GM23338 (cell line): ENCODE measurements at regions not wholly inside any gene's neighbourhood (a gene's known extent, or its start where the extent isn't known, plus 50 kb on each side); places are given as distances from the start of the nearest gene placed in this dataset.

Experiments used
- ATAC-seq: fragments of 200-7000 bp; cut with Tn5 transposase; 3 replicates; pipeline ENCODE4 v1.9.1; 2020
- DNase-seq: peaks from one replicate; pipeline ENCODE4 v3.0.0-alpha.2; 2015; ENCODE audit warnings: low spot score
- H2AFZ ChIP-seq: fragments of 200-600 bp; sonication (generic); 2 replicates; pipeline ENCODE4 v1.8.0; 2016; ENCODE audit warnings: antibody characterized with exemption, mild to moderate bottlenecking, moderate library complexity
- H3F3A ChIP-seq: fragments of 200-600 bp; sonication (generic); replicated peaks from 2 replicates; pipeline ENCODE4 v1.8.0; 2017; ENCODE audit warnings: antibody characterized with exemption, mixed run types, low read depth
- H3K27ac ChIP-seq: fragments of 200-600 bp; sonication (generic); 2 replicates; pipeline ENCODE4 v1.6.1; 2016; ENCODE audit warnings: low read depth
- H3K27me3 ChIP-seq: fragments of 200-600 bp; sonication (generic); 2 replicates; pipeline ENCODE4 v1.8.0; 2016; ENCODE audit warnings: mild to moderate bottlenecking, mixed run types, moderate library complexity; ENCODE audit not compliant: insufficient read depth
- H3K36me3 ChIP-seq: fragments of 200-600 bp; sonication (generic); 2 replicates; pipeline ENCODE4 v1.8.0; 2016; ENCODE audit warnings: mild to moderate bottlenecking; ENCODE audit not compliant: insufficient read depth
- H3K4me1 ChIP-seq: fragments of 200-600 bp; sonication (generic); 2 replicates; pipeline ENCODE4 v1.8.0; 2016; ENCODE audit warnings: mild to moderate bottlenecking, moderate library complexity; ENCODE audit not compliant: insufficient read depth
- H3K4me2 ChIP-seq: fragments of 200-600 bp; sonication (generic); 2 replicates; pipeline ENCODE4 v1.7.1; 2017; ENCODE audit warnings: mixed run types
- H3K4me3 ChIP-seq: fragments of 200-600 bp; sonication (generic); 2 replicates; pipeline ENCODE4 v1.6.1; 2016; ENCODE audit warnings: mixed run types
- H3K79me2 ChIP-seq: fragments of 200-600 bp; sonication (generic); replicated peaks from 2 replicates; pipeline ENCODE4 v1.8.0; 2017; ENCODE audit warnings: mild to moderate bottlenecking; ENCODE audit not compliant: insufficient read depth
- H3K9me2 ChIP-seq: fragments of 200-600 bp; sonication (generic); 2 replicates; pipeline ENCODE4 v1.8.0; 2017; ENCODE audit not compliant: insufficient read depth
- H4K20me1 ChIP-seq: fragments of 200-600 bp; sonication (generic); replicated peaks from 2 replicates; pipeline ENCODE4 v1.8.0; 2017; ENCODE audit warnings: mild to moderate bottlenecking; ENCODE audit not compliant: insufficient read depth
- H3K27ac Mint-ChIP-seq: 2 replicates; pipeline ENCODE4 v1.8.0; 2020; ENCODE audit warnings: inconsistent platforms, mild to moderate bottlenecking, moderate library complexity, mixed read lengths
- H3K27me3 Mint-ChIP-seq: 3 replicates; pipeline ENCODE4 v1.8.0; 2022; ENCODE audit warnings: low read depth, mild to moderate bottlenecking, moderate library complexity, mixed read lengths, inconsistent platforms; ENCODE audit not compliant: insufficient read depth, poor library complexity
- H3K36me3 Mint-ChIP-seq: 3 replicates; pipeline ENCODE4 v1.8.0; 2021; ENCODE audit warnings: low read depth, mild to moderate bottlenecking, inconsistent platforms, moderate library complexity, mixed read lengths
- H3K4me1 Mint-ChIP-seq: 3 replicates; pipeline ENCODE4 v1.8.0; 2020; ENCODE audit warnings: mild to moderate bottlenecking, inconsistent platforms, mixed read lengths
- H3K4me3 Mint-ChIP-seq: 3 replicates; pipeline ENCODE4 v1.8.0; 2021; ENCODE audit warnings: moderate library complexity, mild to moderate bottlenecking, inconsistent platforms, mixed read lengths
- H3K9me3 Mint-ChIP-seq: 3 replicates; pipeline ENCODE4 v1.8.0; 2020; ENCODE audit warnings: moderate library complexity, mild to moderate bottlenecking, inconsistent platforms, mixed read lengths
- CREB1 ChIP-seq: fragments of 250-450 bp; sonication (Bioruptor Pico); IDR thresholded peaks from 2 replicates; pipeline ENCODE4 v1.5.0; 2020; ENCODE audit warnings: low read depth, mild to moderate bottlenecking, moderate library complexity
- CTCF ChIP-seq, 2 experiments: fragments of 200-600 bp in 1 of 2; sonication (generic) in 1 of 2; conservative IDR thresholded peaks; 2 replicates each; pipeline versions ENCODE4 v1.5.1 to v1.6.1; 2016 to 2017; ENCODE audit warnings: antibody characterized with exemption in 2 of 2, low read depth in 2 of 2, mild to moderate bottlenecking in 2 of 2, moderate library complexity in 1 of 2
- ETS1 ChIP-seq: IDR thresholded peaks from 2 replicates; pipeline ENCODE4 v1.6.1; 2016; ENCODE audit warnings: antibody characterized with exemption
- EZH2 ChIP-seq: fragments of 200-600 bp; sonication (generic); IDR thresholded peaks from one replicate; pipeline ENCODE4 v1.8.0; 2017; ENCODE audit warnings: antibody characterized with exemption, mild to moderate bottlenecking, low read depth; ENCODE audit not compliant: unreplicated experiment
- EZH2phosphoT487 ChIP-seq: fragments of 200-600 bp; sonication (generic); IDR thresholded peaks from one replicate; pipeline ENCODE4 v1.8.1; 2018; ENCODE audit warnings: antibody characterized with exemption; ENCODE audit not compliant: unreplicated experiment
- JUNB ChIP-seq: IDR thresholded peaks from one replicate; pipeline ENCODE4 v1.6.1; 2016; ENCODE audit warnings: antibody characterized with exemption; ENCODE audit not compliant: unreplicated experiment
- NANOG ChIP-seq: IDR thresholded peaks from 2 replicates; pipeline ENCODE4 v1.6.1; 2016; ENCODE audit warnings: antibody characterized with exemption, borderline replicate concordance
- POLR2AphosphoS5 ChIP-seq: IDR thresholded peaks from 2 replicates; pipeline ENCODE4 v1.6.1; 2016; ENCODE audit warnings: antibody characterized with exemption, low read depth
- REST ChIP-seq: IDR thresholded peaks from one replicate; pipeline ENCODE4 v1.6.1; 2018; ENCODE audit warnings: antibody characterized with exemption; ENCODE audit not compliant: unreplicated experiment
- STAT1 ChIP-seq: IDR thresholded peaks from one replicate; pipeline ENCODE4 v1.6.1; 2016; ENCODE audit warnings: antibody characterized with exemption; ENCODE audit not compliant: unreplicated experiment
- ZNF114 ChIP-seq: fragments of 250-450 bp; sonication (Bioruptor Pico); IDR thresholded peaks from 2 replicates; pipeline ENCODE4 v1.5.0; 2020; ENCODE audit warnings: mild to moderate bottlenecking, moderate library complexity
- ZNF331 ChIP-seq: fragments of 250-450 bp; sonication (Bioruptor Pico); IDR thresholded peaks from 2 replicates; pipeline ENCODE4 v1.5.0; 2020; ENCODE audit warnings: low read depth, mild to moderate bottlenecking, moderate library complexity
- ZNF462 ChIP-seq: fragments of 250-450 bp; sonication (Bioruptor Pico); IDR thresholded peaks from 2 replicates; pipeline ENCODE4 v1.5.0; 2020; ENCODE audit warnings: mild to moderate bottlenecking, moderate library complexity

GRCh38 chr2:216298719-216299495, 73.4 kb downstream of the MARCHF4 start:
- Histone ChIP-seq H3K36me3 (no peaks in the 10 kb centered on the region), H4K20me1 (no peaks in the 10 kb centered on the region), H3K27me3 (no peaks in the 10 kb centered on the region), H3K4me2 (no peak overlapping the region), H3K4me3 (no peak overlapping the region), H3K27ac (no peak overlapping the region), H2AFZ (0 out of 2 replicates have a peak overlapping the region, but pooled peaks have one; percentile 15), H3F3A (no peaks in the 10 kb centered on the region), H3K79me2 (no peaks in the 10 kb centered on the region), H3K4me1 (peaks cover 10% of the 10 kb centered on the region), H3K9me2 (no peaks in the 10 kb centered on the region)
- Mint-ChIP-seq H3K27me3 (peaks cover 7% of the 10 kb centered on the region), H3K36me3 (no peaks in the 10 kb centered on the region), H3K4me1 (peaks cover 32% of the 10 kb centered on the region), H3K27ac (no peak overlapping the region), H3K9me3 (no peaks in the 10 kb centered on the region), H3K4me3 (no peak overlapping the region)
- ATAC-seq (no peak), DNase-seq (no peak)
- no peak for TF ChIP-seq CTCF (conservative IDR thresholded peaks at IDR 0.05; ENCODE audit: low read depth in 2 of 2)
- no peak for TF ChIP-seq EZH2phosphoT487
- no peak for TF ChIP-seq ZNF462 (CRISPR knock-in tag)
- no peak for TF ChIP-seq JUNB
- TF ChIP-seq ZNF331 (CRISPR knock-in tag): no peak
- no peak for TF ChIP-seq NANOG
- no peak for TF ChIP-seq STAT1
- no peak for TF ChIP-seq POLR2AphosphoS5
- TF ChIP-seq REST: no peak
- TF ChIP-seq EZH2: no peak
- no peak for TF ChIP-seq ETS1
- TF ChIP-seq CREB1 (CRISPR knock-in tag): no peak
- no peak for TF ChIP-seq ZNF114 (CRISPR knock-in tag)
